H1 (cell line): ENCODE measurements at regions not wholly inside any gene's neighbourhood (a gene's known extent, or its start where the extent isn't known, plus 50 kb on each side); places are given as distances from the start of the nearest gene placed in this dataset.

ENCODE experiments used
- ATF2 ChIP-seq: IDR thresholded peaks from 2 replicates; pipeline ENCODE4 v1.6.1; 2012; ENCODE audit warnings: low read length, inconsistent platforms
- CTCF ChIP-seq, 3 experiments: IDR thresholded peaks; 1 replicate in 2 of 3; 2 replicates in 1 of 3; pipeline versions ENCODE4 v1.5.1 to v1.6.1; 2011; ENCODE audit warnings: low read length in 3 of 3, mild to moderate bottlenecking in 3 of 3, inconsistent platforms in 2 of 3, low read depth in 1 of 3, moderate library complexity in 1 of 3; ENCODE audit not compliant: insufficient read depth in 1 of 3; ENCODE audit errors: control extremely low read depth in 1 of 3
- MAX ChIP-seq: IDR thresholded peaks from 2 replicates; pipeline ENCODE4 v1.6.1; 2012; ENCODE audit warnings: inconsistent platforms
- POLR2AphosphoS5 ChIP-seq: IDR thresholded peaks from 2 replicates; pipeline ENCODE4 v1.6.1; 2011; ENCODE audit warnings: low read depth, low read length

- TF ChIP-seq CTCF (IDR thresholded peaks at IDR 0.05; ENCODE audit: control extremely low read depth in 1 of 3, insufficient read depth in 1 of 3, low read depth in 1 of 3, low read length in 3 of 3): no peak
- no peak for TF ChIP-seq ATF2
- TF ChIP-seq POLR2AphosphoS5: no peak
- TF ChIP-seq MAX: no peak
These were observed 574.7 kb upstream of the PLXNA2 start for GRCh38 chr1:208818770-208819445.
